HL-60 (cell line): ENCODE measurements at regions not wholly inside any gene's neighbourhood (a gene's known extent, or its start where the extent isn't known, plus 50 kb on each side); places are given as distances from the start of the nearest gene placed in this dataset.

Experiments used
- DNase-seq, 2 experiments: peaks; one replicate each; pipeline ENCODE4 v3.0.0-alpha.2; 2010 to 2020; ENCODE audit warnings: low read depth in 1 of 2, low spot score in 1 of 2
- H3K27ac ChIP-seq: fragments of 250-450 bp; sonication (Bioruptor Pico); replicated peaks from 2 replicates; pipeline ENCODE4 v1.5.1; 2020; ENCODE audit warnings: mild to moderate bottlenecking, moderate library complexity
- H3K27me3 ChIP-seq: fragments of 250-450 bp; sonication (Bioruptor Pico); 2 replicates; pipeline ENCODE4 v1.5.1; 2021; ENCODE audit warnings: mild to moderate bottlenecking, moderate library complexity; ENCODE audit not compliant: insufficient read depth, poor library complexity, severe bottlenecking
- H3K4me3 ChIP-seq: replicated peaks from 2 replicates; pipeline ENCODE4 v1.5.1; 2011; ENCODE audit warnings: mild to moderate bottlenecking, control low read depth, low read length; ENCODE audit not compliant: insufficient read depth
- CTCF ChIP-seq: IDR thresholded peaks from one replicate; pipeline ENCODE4 v1.5.1; 2011; ENCODE audit warnings: low read length, control low read depth, inconsistent platforms; ENCODE audit not compliant: insufficient read depth
- GABPA ChIP-seq: IDR thresholded peaks from 2 replicates; pipeline ENCODE4 v1.6.1; 2012; ENCODE audit warnings: low read depth
- POLR2AphosphoS5 ChIP-seq: IDR thresholded peaks from 2 replicates; pipeline ENCODE4 v1.6.1; 2012; ENCODE audit warnings: low read depth
- REST ChIP-seq: IDR thresholded peaks from 2 replicates; pipeline ENCODE4 v1.6.1; 2012; ENCODE audit warnings: low read depth; ENCODE audit not compliant: insufficient replicate concordance
- SPI1 ChIP-seq: IDR thresholded peaks from 2 replicates; pipeline ENCODE4 v1.6.1; 2012; ENCODE audit warnings: low read depth, mild to moderate bottlenecking, borderline replicate concordance

- DNase-seq = no peak
Observed at GRCh38 chr22:44378380-44378779, 65.6 kb upstream of the SHISAL1 start.

GRCh38 chr22:44375451-44375850 is 62.7 kb upstream of the SHISAL1 start:
- TF ChIP-seq REST (no peak), CTCF (no peak), POLR2AphosphoS5 (no peak), GABPA (no peak), SPI1 (no peak)
- Histone ChIP-seq H3K27ac (no peak overlapping the region), H3K4me3 (no peak overlapping the region), H3K27me3 (no peaks in the 10 kb centered on the region)
- no peak for DNase-seq

More at GRCh38 chr22:44378380-44378779, 65.6 kb upstream of the SHISAL1 start:
- TF ChIP-seq CTCF (no peak), POLR2AphosphoS5 (no peak)
- no peaks in the 10 kb centered on the region for H3K27me3 ChIP-seq
- no peak overlapping the region for H3K4me3 ChIP-seq
- no peak overlapping the region for H3K27ac ChIP-seq

GRCh38 chr22:44373234-44373633 is 60.5 kb upstream of the SHISAL1 start:
- H3K27me3 ChIP-seq = no peaks in the 10 kb centered on the region
- no peak for DNase-seq
- TF ChIP-seq GABPA = no peak
- no peak for TF ChIP-seq SPI1
- no peak for TF ChIP-seq POLR2AphosphoS5
- no peak for TF ChIP-seq REST
- TF ChIP-seq CTCF = no peak
- H3K27ac ChIP-seq = no peak overlapping the region
- no peak overlapping the region for H3K4me3 ChIP-seq

- H3K4me3 ChIP-seq = no peak overlapping the region
- H3K27me3 ChIP-seq = no peaks in the 10 kb centered on the region
- no peak for DNase-seq
- TF ChIP-seq POLR2AphosphoS5 (no peak), GABPA (no peak), SPI1 (no peak), REST (no peak), CTCF (no peak)
- H3K27ac ChIP-seq = no peak overlapping the region
Observed at GRCh38 chr22:44372611-44373010, 59.9 kb upstream of the SHISAL1 start.
